Right lobe of liver (tissue), 6 donors: ENCODE measurements at regions not wholly inside any gene's neighbourhood (a gene's known extent, or its start where the extent isn't known, plus 50 kb on each side); places are given as distances from the start of the nearest gene placed in this dataset.

Experiments used
- ATAC-seq, 4 donors: fragments of 200-7000 bp; cut with Tn5 transposase; one replicate each; pipeline ENCODE4 v1.9.1; 2020; ENCODE audit warnings: mild to moderate bottlenecking in 4 of 4, moderate library complexity in 4 of 4
- DNase-seq, 3 donors: peaks; one replicate each; pipeline ENCODE4 v3.0.0-alpha.2; 2020
- H3K27ac ChIP-seq, 3 donors: fragments of 200-600 bp; one replicate each; pipeline ENCODE4 v1.8.0; 2022
- H3K27me3 ChIP-seq, 2 donors: fragments of 200-600 bp; one replicate each; pipeline ENCODE4 v1.8.0; 2022
- H3K36me3 ChIP-seq, 4 donors: fragments of 200-600 bp; sonication (generic) in 1 of 4; one replicate each; pipeline versions ENCODE4 v1.5.1 to v1.8.0; 2017 to 2022; ENCODE audit warnings: control low read depth in 1 of 4
- H3K4me1 ChIP-seq, 4 donors: fragments of 200-600 bp; sonication (generic) in 1 of 4; one replicate each; pipeline versions ENCODE4 v1.5.1 to v1.8.0; 2017 to 2022; ENCODE audit warnings: control low read depth in 1 of 4
- H3K4me3 ChIP-seq, 3 donors: fragments of 200-600 bp; one replicate each; pipeline ENCODE4 v1.8.0; 2022
- H3K9me3 ChIP-seq, 4 donors: fragments of 200-600 bp; sonication (generic) in 1 of 4; one replicate each; pipeline versions ENCODE4 v1.5.1 to v1.8.0; 2017 to 2022; ENCODE audit warnings: control low read depth in 1 of 4
- CTCF ChIP-seq, 4 donors: fragments of 200-600 bp in 3 of 4; fragments of 450-650 bp in 1 of 4; IDR thresholded peaks; one replicate each; pipeline versions ENCODE4 v1.5.1 to v1.8.0; 2016 to 2022; ENCODE audit warnings: antibody characterized with exemption in 4 of 4, mild to moderate bottlenecking in 2 of 4
- POLR2A ChIP-seq: fragments of 450-650 bp; IDR thresholded peaks from one replicate; pipeline ENCODE4 v1.6.1; 2017; ENCODE audit warnings: antibody characterized with exemption, mild to moderate bottlenecking
- WGBS: methylation state at CpG from one replicate; pipeline ENCODE4 v1.1.6; 2018; ENCODE audit warnings: low coverage, low lambda C conversion rate; ENCODE audit not compliant: insufficient coverage; ENCODE audit errors: missing lambda C conversion rate; 5-methylcytosine and 5-hydroxymethylcytosine counted together
- intact Hi-C, 2 donors: fragments of 100-400 bp; cut with DNase I; formaldehyde crosslinking; loops; one replicate each; pipeline versions ENCODE4 v1.11.2 to v1.14.1; 2022
- donor health status: DM: no; HTN: yes; CAD: no.
- donor health status: DM: no; HTN: no; CAD: no.
- donor health status: DM: no; HTN: no; CAD: no.
- donor health status: DM: no; HTN: yes; CAD: no.
- donor health status: DM: no; HTN: yes; CAD: no.

DNA sequence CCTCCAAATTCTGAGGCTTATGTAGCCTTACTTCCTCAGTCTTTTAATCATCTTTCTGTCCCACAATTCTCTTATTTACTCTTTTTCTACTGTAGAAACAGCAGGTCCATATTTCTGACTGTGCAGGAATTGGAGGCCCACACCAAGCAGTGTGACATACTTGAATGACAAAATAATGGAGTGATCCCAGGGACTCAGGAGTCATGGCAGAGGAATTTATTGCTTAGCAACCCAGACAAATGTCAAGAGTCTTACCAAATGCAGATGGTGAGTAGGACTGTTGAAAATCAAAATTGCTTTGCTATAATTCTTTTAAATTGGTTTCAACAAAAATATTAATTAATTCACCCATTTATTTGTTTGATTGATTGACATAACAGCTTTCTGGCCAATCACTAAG lies 59.9 kb downstream of the HTR1B start:
- no peak for ATAC-seq

GRCh38 chr6:77401231-77401630 lies 62.1 kb downstream of the HTR1B start:
- ATAC-seq (no peak), DNase-seq (no peak)
- H3K4me1 ChIP-seq, result no peaks in the 10 kb centered on the region
- TF ChIP-seq POLR2A (no peak), CTCF (IDR thresholded peaks at IDR 0.05) (no peak)
- intact Hi-C loops, result no loop called here
- H3K4me3 ChIP-seq, result no peak overlapping the region
- no peak overlapping the region for H3K27ac ChIP-seq
- no peaks in the 10 kb centered on the region for H3K36me3 ChIP-seq
- H3K27me3 ChIP-seq, result no peaks in the 10 kb centered on the region
- WGBS, result 56% methylated on average over 2 of the region's 2 CpGs
- no peaks in the 10 kb centered on the region for H3K9me3 ChIP-seq

More for the DNA sequence above, 59.9 kb downstream of the HTR1B start:
- H3K27ac ChIP-seq, result no peak overlapping the region
- DNase-seq, result no peak
- intact Hi-C loops, result no loop called here
- no peaks in the 10 kb centered on the region for H3K36me3 ChIP-seq
- no peak overlapping the region for H3K4me3 ChIP-seq
- H3K4me1 ChIP-seq, result no peaks in the 10 kb centered on the region
- TF ChIP-seq POLR2A (no peak), CTCF (IDR thresholded peaks at IDR 0.05) (no peak)
- H3K9me3 ChIP-seq, result no peaks in the 10 kb centered on the region
- H3K27me3 ChIP-seq, result no peaks in the 10 kb centered on the region

- H3K4me1 ChIP-seq, result no peaks in the 10 kb centered on the region
- no peaks in the 10 kb centered on the region for H3K27me3 ChIP-seq
- H3K36me3 ChIP-seq, result no peaks in the 10 kb centered on the region
- TF ChIP-seq CTCF (IDR thresholded peaks at IDR 0.05), result no peak
- no peak for TF ChIP-seq POLR2A
- DNase-seq, result no peak
- 46% methylated on average over 1 of the region's 1 CpG for WGBS
- no peak for ATAC-seq
- no peaks in the 10 kb centered on the region for H3K9me3 ChIP-seq
- intact Hi-C loops, result no loop called here
- no peak overlapping the region for H3K4me3 ChIP-seq
- H3K27ac ChIP-seq, result no peak overlapping the region
These were observed 65.7 kb downstream of the HTR1B start for GRCh38 chr6:77397561-77397960.

GRCh38 chr6:77389402-77389801 lies 73.9 kb downstream of the HTR1B start:
- DNase-seq (no peak), ATAC-seq (no peak)
- no peak overlapping the region for H3K4me3 ChIP-seq
- H3K4me1 ChIP-seq, result no peaks in the 10 kb centered on the region
- intact Hi-C loops, result no loop called here
- H3K36me3 ChIP-seq, result no peaks in the 10 kb centered on the region
- no peak overlapping the region for H3K27ac ChIP-seq
- no peaks in the 10 kb centered on the region for H3K27me3 ChIP-seq
- H3K9me3 ChIP-seq, result no peaks in the 10 kb centered on the region
- TF ChIP-seq CTCF (IDR thresholded peaks at IDR 0.05) (no peak), POLR2A (no peak)

- Histone ChIP-seq H3K27ac (no peak overlapping the region), H3K27me3 (no peaks in the 10 kb centered on the region), H3K4me3 (no peak overlapping the region), H3K4me1 (no peaks in the 10 kb centered on the region), H3K36me3 (no peaks in the 10 kb centered on the region), H3K9me3 (no peaks in the 10 kb centered on the region)
- DNase-seq (no peak), ATAC-seq (no peak)
- 33% methylated on average over 2 of the region's 2 CpGs for WGBS
- TF ChIP-seq POLR2A (no peak), CTCF (IDR thresholded peaks at IDR 0.05) (no peak)
- intact Hi-C loops, result no loop called here
These were observed 80.3 kb downstream of the HTR1B start for GRCh38 chr6:77383026-77383425.
